KMS-11 (cell line): ENCODE measurements at regions not wholly inside any gene's neighbourhood (a gene's known extent, or its start where the extent isn't known, plus 50 kb on each side); places are given as distances from the start of the nearest gene placed in this dataset.

ENCODE experiments used
- H2AFZ ChIP-seq: fragments of 200-600 bp; sonication (generic); 2 replicates; pipeline ENCODE4 v1.6.1; 2016; ENCODE audit warnings: antibody characterized with exemption, mixed run types, low read depth
- H3K27ac ChIP-seq: fragments of 200-600 bp; sonication (generic); 2 replicates; pipeline ENCODE4 v1.6.1; 2016; ENCODE audit warnings: mild to moderate bottlenecking, mixed run types
- H3K27me3 ChIP-seq: fragments of 200-600 bp; sonication (generic); 2 replicates; pipeline ENCODE4 v1.6.1; 2017; ENCODE audit warnings: mild to moderate bottlenecking, low read depth, mixed run types, moderate library complexity; ENCODE audit not compliant: insufficient read depth
- H3K36me3 ChIP-seq: fragments of 200-600 bp; sonication (generic); 2 replicates; pipeline ENCODE4 v1.6.1; 2017; ENCODE audit warnings: mild to moderate bottlenecking, mixed run types; ENCODE audit not compliant: insufficient read depth
- H3K4me1 ChIP-seq: fragments of 200-600 bp; sonication (generic); 2 replicates; pipeline ENCODE4 v1.6.1; 2016; ENCODE audit warnings: mild to moderate bottlenecking, low read depth, mixed run types; ENCODE audit not compliant: poor library complexity, severe bottlenecking
- H3K4me2 ChIP-seq: fragments of 200-600 bp; sonication (generic); 2 replicates; pipeline ENCODE4 v1.7.0; 2016; ENCODE audit warnings: mild to moderate bottlenecking, mixed run types
- H3K4me3 ChIP-seq: fragments of 200-600 bp; sonication (generic); IDR thresholded peaks from 2 replicates; pipeline ENCODE4 v1.6.1; 2017; ENCODE audit warnings: low read depth, low read length, mixed read lengths; ENCODE audit not compliant: insufficient read depth
- H3K79me2 ChIP-seq: fragments of 200-600 bp; sonication (generic); 2 replicates; pipeline ENCODE4 v1.6.1; 2016; ENCODE audit warnings: low read depth, mixed run types; ENCODE audit not compliant: insufficient read depth
- H3K9ac ChIP-seq: fragments of 200-600 bp; sonication (generic); 2 replicates; pipeline ENCODE4 v1.6.1; 2016; ENCODE audit warnings: mild to moderate bottlenecking, mixed run types
- H4K20me1 ChIP-seq: fragments of 200-600 bp; sonication (generic); 2 replicates; pipeline ENCODE4 v1.6.1; 2016; ENCODE audit warnings: mild to moderate bottlenecking, mixed run types; ENCODE audit not compliant: insufficient read depth
- TF ChIP-seq, protein P1 (sequence below): fragments of 200-600 bp; sonication (generic); conservative IDR thresholded peaks from 2 replicates; pipeline ENCODE4 v1.6.1; 2017; ENCODE audit warnings: low read depth, mild to moderate bottlenecking, antibody characterized with exemption, low read length, moderate library complexity, mixed read lengths

DNA sequence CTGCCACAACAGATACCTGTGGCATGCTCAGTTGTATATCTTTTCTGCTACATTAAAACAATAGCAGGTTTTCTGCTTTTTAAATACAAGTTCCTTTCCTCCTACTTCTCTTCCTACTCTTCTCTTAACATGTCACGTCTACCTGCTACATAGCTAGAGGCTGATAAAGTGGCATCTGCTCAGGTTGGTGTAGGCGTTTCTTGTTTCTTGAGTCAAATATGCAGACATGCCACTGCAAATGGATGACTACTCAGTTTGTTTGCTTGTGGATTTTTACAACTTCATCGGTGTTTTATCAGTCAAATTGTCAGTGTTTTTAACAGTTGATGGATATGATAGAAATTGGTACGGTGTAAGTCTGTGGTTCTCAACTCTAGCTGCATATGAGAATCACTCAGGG is 525.7 kb downstream of the TLE4 start:
- TF ChIP-seq, protein P1, sequence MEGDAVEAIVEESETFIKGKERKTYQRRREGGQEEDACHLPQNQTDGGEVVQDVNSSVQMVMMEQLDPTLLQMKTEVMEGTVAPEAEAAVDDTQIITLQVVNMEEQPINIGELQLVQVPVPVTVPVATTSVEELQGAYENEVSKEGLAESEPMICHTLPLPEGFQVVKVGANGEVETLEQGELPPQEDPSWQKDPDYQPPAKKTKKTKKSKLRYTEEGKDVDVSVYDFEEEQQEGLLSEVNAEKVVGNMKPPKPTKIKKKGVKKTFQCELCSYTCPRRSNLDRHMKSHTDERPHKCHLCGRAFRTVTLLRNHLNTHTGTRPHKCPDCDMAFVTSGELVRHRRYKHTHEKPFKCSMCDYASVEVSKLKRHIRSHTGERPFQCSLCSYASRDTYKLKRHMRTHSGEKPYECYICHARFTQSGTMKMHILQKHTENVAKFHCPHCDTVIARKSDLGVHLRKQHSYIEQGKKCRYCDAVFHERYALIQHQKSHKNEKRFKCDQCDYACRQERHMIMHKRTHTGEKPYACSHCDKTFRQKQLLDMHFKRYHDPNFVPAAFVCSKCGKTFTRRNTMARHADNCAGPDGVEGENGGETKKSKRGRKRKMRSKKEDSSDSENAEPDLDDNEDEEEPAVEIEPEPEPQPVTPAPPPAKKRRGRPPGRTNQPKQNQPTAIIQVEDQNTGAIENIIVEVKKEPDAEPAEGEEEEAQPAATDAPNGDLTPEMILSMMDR, result no peak
- Histone ChIP-seq H3K79me2 (no peaks in the 10 kb centered on the region), H3K27me3 (no peaks in the 10 kb centered on the region)

DNA sequence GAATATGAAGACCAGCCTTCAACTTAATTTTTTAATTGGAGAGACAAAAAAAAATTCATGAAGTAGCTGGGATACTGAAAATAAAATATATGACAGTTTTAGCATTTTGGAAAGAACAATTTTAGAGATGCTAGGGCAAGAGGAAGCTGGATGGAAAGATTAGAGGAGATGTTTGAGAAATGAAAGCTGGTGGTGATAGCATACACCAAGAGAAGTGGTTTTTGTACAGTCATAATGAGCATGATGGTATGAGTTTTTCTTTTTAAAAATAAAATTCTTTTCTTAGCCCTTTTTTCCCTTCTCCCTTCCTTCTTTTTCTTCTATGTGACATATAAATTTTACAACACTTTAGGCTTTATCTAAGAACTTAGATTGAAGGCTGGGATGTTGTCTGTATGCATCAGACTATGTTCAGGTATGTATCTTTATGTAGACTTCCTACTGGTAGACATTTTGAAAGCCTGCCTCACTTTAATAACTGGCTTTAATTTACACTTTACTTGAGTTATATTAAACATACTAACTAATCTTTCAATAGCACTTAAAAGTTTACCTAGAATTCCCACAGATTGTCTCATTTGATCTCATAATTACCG is 522.5 kb downstream of the TLE4 start:
- no peak overlapping the region for H3K4me2 ChIP-seq
- no peak overlapping the region for H3K4me3 ChIP-seq
- H3K36me3 ChIP-seq, result no peaks in the 10 kb centered on the region
- H3K4me1 ChIP-seq, result no peaks in the 10 kb centered on the region
- H2AFZ ChIP-seq, result no peak overlapping the region
- H3K79me2 ChIP-seq, result no peaks in the 10 kb centered on the region
- H3K27me3 ChIP-seq, result no peaks in the 10 kb centered on the region
- no peak overlapping the region for H3K27ac ChIP-seq
- H4K20me1 ChIP-seq, result no peaks in the 10 kb centered on the region
- TF ChIP-seq, protein P1, result no peak
- H3K9ac ChIP-seq, result no peak overlapping the region

More for the DNA sequence above, 525.7 kb downstream of the TLE4 start:
- Histone ChIP-seq H3K9ac (no peak overlapping the region), H3K36me3 (no peaks in the 10 kb centered on the region), H3K4me1 (no peaks in the 10 kb centered on the region), H3K4me2 (no peak overlapping the region), H4K20me1 (no peaks in the 10 kb centered on the region), H3K4me3 (no peak overlapping the region), H2AFZ (no peak overlapping the region), H3K27ac (no peak overlapping the region)

DNA sequence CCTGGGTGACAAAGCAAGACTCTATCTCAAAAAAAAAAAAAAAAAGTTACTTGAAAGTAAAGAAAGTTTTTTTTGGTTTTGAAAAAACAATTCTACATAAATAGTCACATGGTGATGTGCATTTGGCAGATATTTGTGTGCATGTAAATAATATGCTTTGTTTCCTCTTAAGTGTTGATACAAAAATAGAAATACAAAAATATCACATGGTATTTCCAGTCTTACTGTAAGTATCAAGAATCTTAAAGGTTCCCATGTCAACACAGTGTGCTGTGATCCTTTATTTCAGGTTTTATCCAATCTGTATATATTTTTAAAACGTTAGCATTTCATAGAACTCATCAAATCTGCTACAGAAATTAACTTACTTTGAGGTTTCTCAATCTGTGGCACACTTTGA is 521.9 kb downstream of the TLE4 start:
- no peaks in the 10 kb centered on the region for H3K36me3 ChIP-seq
- no peak overlapping the region for H3K4me2 ChIP-seq
- no peaks in the 10 kb centered on the region for H3K27me3 ChIP-seq
- no peaks in the 10 kb centered on the region for H4K20me1 ChIP-seq
- H3K79me2 ChIP-seq, result no peaks in the 10 kb centered on the region
- no peak overlapping the region for H2AFZ ChIP-seq
- H3K9ac ChIP-seq, result no peak overlapping the region
- no peak overlapping the region for H3K4me3 ChIP-seq
- H3K27ac ChIP-seq, result no peak overlapping the region
- TF ChIP-seq, protein P1, result no peak
- no peaks in the 10 kb centered on the region for H3K4me1 ChIP-seq

GRCh38 chr9:80091526-80091925 is 519.8 kb downstream of the TLE4 start:
- H3K27me3 ChIP-seq, result no peaks in the 10 kb centered on the region
- no peaks in the 10 kb centered on the region for H3K79me2 ChIP-seq
- no peak overlapping the region for H2AFZ ChIP-seq
- no peaks in the 10 kb centered on the region for H3K4me1 ChIP-seq
- no peak overlapping the region for H3K9ac ChIP-seq
- TF ChIP-seq, protein P1, result no peak
- H3K36me3 ChIP-seq, result no peaks in the 10 kb centered on the region
- H3K4me3 ChIP-seq, result no peak overlapping the region
- H3K27ac ChIP-seq, result no peak overlapping the region
- no peak overlapping the region for H3K4me2 ChIP-seq
- H4K20me1 ChIP-seq, result no peaks in the 10 kb centered on the region
